ENCODE measurements at regions not wholly inside any gene's neighbourhood (a gene's known extent, or its start where the extent isn't known, plus 50 kb on each side); places are given as distances from the start of the nearest gene placed in this dataset.

- TF ChIP-seq CTCF (conservative IDR thresholded peaks at IDR 0.05; ENCODE audit: low read length): no peak
- no peak for TF ChIP-seq EZH2phosphoT487 (IDR thresholded peaks at IDR 0.05; ENCODE audit: borderline replicate concordance, low read depth, low read length)
Observed at GRCh38 chr5:124040799-124041198, 528.8 kb downstream of the CSNK1G3 start.
